Osteocyte (in vitro differentiated cells): ENCODE measurements at regions not wholly inside any gene's neighbourhood (a gene's known extent, or its start where the extent isn't known, plus 50 kb on each side); places are given as distances from the start of the nearest gene placed in this dataset.

Experiments
- DNase-seq: peaks from one replicate; pipeline ENCODE4 v3.0.0; 2021; ENCODE audit warnings: mixed read lengths; ENCODE audit not compliant: unreplicated experiment; ENCODE audit errors: extremely low spot score
- H3K27ac Mint-ChIP-seq: one replicate; pipeline ENCODE4 v1.8.0; 2021; ENCODE audit warnings: mild to moderate bottlenecking, mixed read lengths; ENCODE audit not compliant: unreplicated experiment
- H3K27me3 Mint-ChIP-seq: one replicate; pipeline ENCODE4 v1.8.0; 2021; ENCODE audit warnings: mixed read lengths; ENCODE audit not compliant: unreplicated experiment
- H3K36me3 Mint-ChIP-seq: one replicate; pipeline ENCODE4 v1.8.0; 2021; ENCODE audit warnings: mixed read lengths; ENCODE audit not compliant: unreplicated experiment
- H3K4me1 Mint-ChIP-seq: one replicate; pipeline ENCODE4 v1.8.0; 2021; ENCODE audit warnings: mixed read lengths; ENCODE audit not compliant: unreplicated experiment
- H3K4me3 Mint-ChIP-seq: one replicate; pipeline ENCODE4 v1.8.0; 2021; ENCODE audit warnings: mild to moderate bottlenecking, moderate library complexity, mixed read lengths; ENCODE audit not compliant: unreplicated experiment
- H3K9me3 Mint-ChIP-seq: one replicate; pipeline ENCODE4 v1.8.0; 2021; ENCODE audit warnings: mixed read lengths; ENCODE audit not compliant: unreplicated experiment
- TF ChIP-seq, protein P1 (sequence below): fragments of 200-600 bp; sonication (generic); IDR thresholded peaks from 2 replicates; pipeline ENCODE4 v1.5.0; 2021; ENCODE audit warnings: antibody characterized with exemption, mild to moderate bottlenecking, moderate library complexity

DNA sequence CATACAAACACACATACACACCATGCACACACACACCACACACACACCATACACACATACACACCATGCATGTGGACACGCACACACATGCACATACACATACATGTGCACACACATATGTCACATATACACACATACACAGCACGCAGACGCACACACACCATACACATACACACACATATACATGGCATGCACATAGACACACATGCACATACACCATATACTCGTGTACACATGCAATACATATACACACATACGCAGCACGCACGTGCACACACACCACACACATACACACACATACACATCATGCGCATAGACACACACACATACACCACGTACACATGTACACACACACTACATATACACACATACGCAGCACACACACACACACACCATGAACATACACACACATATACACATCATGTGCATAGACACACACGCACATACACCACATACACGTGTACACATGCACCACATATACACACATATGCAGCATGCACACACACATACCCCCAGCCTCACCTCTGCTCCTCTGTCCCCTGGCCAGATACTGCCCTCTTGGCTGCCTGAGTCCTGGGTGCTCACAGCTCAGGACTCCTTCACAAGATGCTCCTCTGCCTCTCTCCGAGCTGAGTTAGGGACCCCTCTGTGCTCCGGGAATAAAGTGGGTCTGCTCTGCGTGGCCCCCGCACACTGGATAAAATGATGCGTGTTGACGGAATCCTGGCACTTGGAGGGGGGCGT lies 70.9 kb upstream of the ARHGEF7 start:
- TF ChIP-seq, protein P1, sequence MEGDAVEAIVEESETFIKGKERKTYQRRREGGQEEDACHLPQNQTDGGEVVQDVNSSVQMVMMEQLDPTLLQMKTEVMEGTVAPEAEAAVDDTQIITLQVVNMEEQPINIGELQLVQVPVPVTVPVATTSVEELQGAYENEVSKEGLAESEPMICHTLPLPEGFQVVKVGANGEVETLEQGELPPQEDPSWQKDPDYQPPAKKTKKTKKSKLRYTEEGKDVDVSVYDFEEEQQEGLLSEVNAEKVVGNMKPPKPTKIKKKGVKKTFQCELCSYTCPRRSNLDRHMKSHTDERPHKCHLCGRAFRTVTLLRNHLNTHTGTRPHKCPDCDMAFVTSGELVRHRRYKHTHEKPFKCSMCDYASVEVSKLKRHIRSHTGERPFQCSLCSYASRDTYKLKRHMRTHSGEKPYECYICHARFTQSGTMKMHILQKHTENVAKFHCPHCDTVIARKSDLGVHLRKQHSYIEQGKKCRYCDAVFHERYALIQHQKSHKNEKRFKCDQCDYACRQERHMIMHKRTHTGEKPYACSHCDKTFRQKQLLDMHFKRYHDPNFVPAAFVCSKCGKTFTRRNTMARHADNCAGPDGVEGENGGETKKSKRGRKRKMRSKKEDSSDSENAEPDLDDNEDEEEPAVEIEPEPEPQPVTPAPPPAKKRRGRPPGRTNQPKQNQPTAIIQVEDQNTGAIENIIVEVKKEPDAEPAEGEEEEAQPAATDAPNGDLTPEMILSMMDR: no peak
- Mint-ChIP-seq H3K4me3 (no peak overlapping the region), H3K27me3 (peaks cover 15% of the 10 kb centered on the region), H3K27ac (no peak overlapping the region), H3K36me3 (no peaks in the 10 kb centered on the region), H3K9me3 (no peaks in the 10 kb centered on the region), H3K4me1 (peaks cover 5% of the 10 kb centered on the region)
- no peak for DNase-seq

DNA sequence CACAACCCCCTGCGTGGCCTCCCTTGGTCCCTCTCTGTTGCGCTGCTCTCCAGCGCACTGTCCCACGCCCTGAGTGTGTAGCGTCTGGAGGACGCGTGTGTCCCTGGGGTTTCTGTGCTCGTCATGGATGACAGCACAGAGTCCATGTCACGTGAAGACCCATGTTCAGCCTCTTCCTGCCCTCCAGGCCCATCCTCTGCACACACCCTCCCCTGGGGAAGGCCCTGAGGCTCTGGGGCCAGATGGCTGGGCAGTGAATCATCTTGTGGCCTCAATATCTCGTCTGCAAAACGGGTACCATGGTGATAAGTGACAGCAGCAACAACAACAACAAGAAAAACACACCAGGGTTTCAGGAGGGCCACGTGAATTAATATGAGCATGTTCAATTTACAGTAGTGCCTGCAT lies 71.5 kb upstream of the ARHGEF7 start:
- Mint-ChIP-seq H3K36me3 (no peaks in the 10 kb centered on the region), H3K27me3 (peaks cover 19% of the 10 kb centered on the region), H3K27ac (no peak overlapping the region), H3K9me3 (no peaks in the 10 kb centered on the region), H3K4me3 (no peak overlapping the region), H3K4me1 (peaks cover 5% of the 10 kb centered on the region)
- TF ChIP-seq, protein P1: no peak
- no peak for DNase-seq

DNA sequence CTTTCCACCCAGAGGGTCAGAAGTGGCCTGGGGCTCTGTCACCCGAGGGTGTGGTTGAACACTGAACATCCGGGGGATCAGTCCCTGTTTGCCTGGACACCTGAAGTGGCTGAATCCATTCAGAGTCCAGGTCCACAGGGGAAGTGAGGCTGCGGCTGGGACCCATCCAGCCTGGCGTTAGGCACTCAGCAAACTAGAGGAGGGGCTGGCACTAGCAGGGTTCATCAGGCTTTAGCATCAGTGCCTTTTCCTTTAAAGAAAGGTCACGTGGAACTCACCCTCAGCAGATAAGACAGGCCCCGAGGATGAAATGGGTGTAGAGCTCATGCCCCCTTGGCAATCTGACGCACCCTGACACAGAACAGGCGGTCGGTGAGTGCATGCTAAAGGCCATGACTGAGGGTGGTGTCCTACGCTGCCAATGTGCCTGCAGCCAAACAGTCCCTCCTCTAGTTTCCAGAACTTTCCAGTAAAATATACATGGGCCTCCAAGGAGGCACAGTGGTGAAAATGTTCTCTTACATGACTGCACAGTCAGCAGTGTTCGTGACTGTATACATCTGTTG lies 72.4 kb upstream of the ARHGEF7 start:
- Mint-ChIP-seq H3K36me3 (no peaks in the 10 kb centered on the region), H3K4me1 (peaks cover 5% of the 10 kb centered on the region), H3K4me3 (no peak overlapping the region), H3K27me3 (peaks cover 19% of the 10 kb centered on the region), H3K27ac (no peak overlapping the region), H3K9me3 (no peaks in the 10 kb centered on the region)
- DNase-seq: no peak
- TF ChIP-seq, protein P1: no peak

DNA sequence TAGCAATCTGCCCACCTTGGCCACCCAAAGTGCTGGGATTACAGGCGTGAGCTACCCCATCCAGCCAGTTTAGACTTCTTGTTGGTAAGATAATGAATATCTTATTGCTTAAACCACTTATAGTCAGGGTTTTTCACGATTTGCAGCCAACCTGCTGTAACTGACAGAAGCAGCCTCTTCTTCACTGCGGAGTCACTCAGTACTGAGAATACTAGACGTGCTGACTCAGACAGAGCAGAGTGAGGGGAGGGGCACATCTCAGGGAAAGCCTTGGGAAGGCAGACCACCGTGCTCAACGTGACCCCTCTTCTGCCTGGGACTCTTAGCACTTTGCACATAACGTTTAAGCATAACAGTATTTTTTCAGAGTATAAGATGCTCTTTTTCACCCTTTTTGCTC lies 74.3 kb upstream of the ARHGEF7 start:
- no peak overlapping the region for H3K27ac Mint-ChIP-seq
- TF ChIP-seq, protein P1: no peak
- no peak for DNase-seq
- peaks cover 34% of the 10 kb centered on the region for H3K27me3 Mint-ChIP-seq
- H3K4me1 Mint-ChIP-seq: no peaks in the 10 kb centered on the region
- H3K4me3 Mint-ChIP-seq: no peak overlapping the region
- H3K36me3 Mint-ChIP-seq: no peaks in the 10 kb centered on the region
- H3K9me3 Mint-ChIP-seq: no peaks in the 10 kb centered on the region

DNA sequence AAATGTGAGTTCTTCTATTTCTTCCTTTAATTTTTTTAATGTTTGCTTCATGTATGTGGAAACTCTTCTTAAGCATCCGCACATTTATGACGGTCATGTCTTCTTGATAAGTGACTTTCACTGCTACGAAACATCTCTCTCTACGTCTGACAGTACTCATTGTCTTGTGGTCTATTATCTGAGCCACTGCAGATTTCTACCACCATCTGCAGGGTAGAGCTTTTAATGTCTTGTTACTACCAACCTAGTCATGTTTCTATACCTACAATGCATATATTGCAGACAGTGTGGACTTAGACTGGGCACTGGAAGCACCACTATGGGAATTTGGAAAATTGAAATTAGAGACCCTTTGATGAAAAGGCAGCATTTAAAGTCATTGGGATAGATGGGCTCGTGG lies 75.4 kb upstream of the ARHGEF7 start:
- Mint-ChIP-seq H3K27me3 (peaks cover 35% of the 10 kb centered on the region), H3K27ac (no peak overlapping the region), H3K4me1 (no peaks in the 10 kb centered on the region), H3K9me3 (no peaks in the 10 kb centered on the region), H3K4me3 (no peak overlapping the region), H3K36me3 (no peaks in the 10 kb centered on the region)
- no peak for DNase-seq
- TF ChIP-seq, protein P1: no peak
